Ishikawa (cell line): ENCODE measurements at regions not wholly inside any gene's neighbourhood (a gene's known extent, or its start where the extent isn't known, plus 50 kb on each side); places are given as distances from the start of the nearest gene placed in this dataset.

Experiments used
- CEBPB ChIP-seq: IDR thresholded peaks from 2 replicates; pipeline ENCODE4 v1.6.1; 2012
- CREB1 ChIP-seq: IDR thresholded peaks from 2 replicates; pipeline ENCODE4 v1.6.1; 2012; ENCODE audit warnings: low read depth
- EP300 ChIP-seq: IDR thresholded peaks from 2 replicates; pipeline ENCODE4 v1.6.1; 2012; ENCODE audit warnings: borderline replicate concordance
- FOXM1 ChIP-seq: IDR thresholded peaks from 2 replicates; pipeline ENCODE4 v1.6.1; 2012; ENCODE audit warnings: low read depth, borderline replicate concordance
- MAX ChIP-seq: IDR thresholded peaks from 2 replicates; pipeline ENCODE4 v1.6.1; 2012
- NFIC ChIP-seq: IDR thresholded peaks from 2 replicates; pipeline ENCODE4 v1.6.1; 2012
- RAD21 ChIP-seq: IDR thresholded peaks from 2 replicates; pipeline ENCODE4 v1.6.1; 2012; ENCODE audit warnings: low read depth
- REST ChIP-seq: IDR thresholded peaks from 2 replicates; pipeline ENCODE4 v1.6.1; 2012; ENCODE audit warnings: low read depth, mild to moderate bottlenecking
- TCF12 ChIP-seq: IDR thresholded peaks from 2 replicates; pipeline ENCODE4 v1.6.1; 2012; ENCODE audit warnings: low read depth
- TEAD4 ChIP-seq: IDR thresholded peaks from 2 replicates; pipeline ENCODE4 v1.6.1; 2012
- USF1 ChIP-seq: IDR thresholded peaks from 2 replicates; pipeline ENCODE4 v1.6.1; 2012
- ZBTB7A ChIP-seq: IDR thresholded peaks from 2 replicates; pipeline ENCODE4 v1.6.1; 2012; ENCODE audit warnings: low read depth

GRCh38 chr2:16204886-16205620, 264.7 kb downstream of the MYCN start:
- TF ChIP-seq REST (no peak), FOXM1 (no peak), TCF12 (no peak), NFIC (no peak), CREB1 (no peak), TEAD4 (no peak), EP300 (no peak), RAD21 (no peak), MAX (no peak), USF1 (no peak), CEBPB (no peak), ZBTB7A (no peak)
